T-helper 17 cell (primary cell): ENCODE measurements at regions not wholly inside any gene's neighbourhood (a gene's known extent, or its start where the extent isn't known, plus 50 kb on each side); places are given as distances from the start of the nearest gene placed in this dataset.

Experiments used
- ATAC-seq: fragments of 150-1000 bp; cut with Tn5 transposase; 2 replicates; pipeline ENCODE4 v1.10.0; 2021; ENCODE audit warnings: mild to moderate bottlenecking, moderate library complexity
- DNase-seq, 3 donors: peaks; one replicate each; pipeline versions ENCODE4 v3.0.0 to v3.0.0-alpha.2; 2020 to 2021
- H3K9me3 ChIP-seq: one replicate; pipeline ENCODE4 v1.7.0; 2013; ENCODE audit warnings: low read length, mild to moderate bottlenecking; ENCODE audit not compliant: control insufficient read depth, poor library complexity, severe bottlenecking
- H3K27ac Mint-ChIP-seq: one replicate; pipeline ENCODE4 v1.8.0; 2022; ENCODE audit warnings: mild to moderate bottlenecking, moderate library complexity, mixed read lengths
- H3K27me3 Mint-ChIP-seq: one replicate; pipeline ENCODE4 v1.8.0; 2022; ENCODE audit warnings: mixed read lengths
- H3K36me3 Mint-ChIP-seq: one replicate; pipeline ENCODE4 v1.8.0; 2022; ENCODE audit warnings: low read depth, mixed read lengths
- H3K4me1 Mint-ChIP-seq: one replicate; pipeline ENCODE4 v1.8.0; 2022; ENCODE audit warnings: mild to moderate bottlenecking, mixed read lengths
- H3K4me3 Mint-ChIP-seq: one replicate; pipeline ENCODE4 v1.8.0; 2022; ENCODE audit warnings: mild to moderate bottlenecking, moderate library complexity, mixed read lengths

DNA sequence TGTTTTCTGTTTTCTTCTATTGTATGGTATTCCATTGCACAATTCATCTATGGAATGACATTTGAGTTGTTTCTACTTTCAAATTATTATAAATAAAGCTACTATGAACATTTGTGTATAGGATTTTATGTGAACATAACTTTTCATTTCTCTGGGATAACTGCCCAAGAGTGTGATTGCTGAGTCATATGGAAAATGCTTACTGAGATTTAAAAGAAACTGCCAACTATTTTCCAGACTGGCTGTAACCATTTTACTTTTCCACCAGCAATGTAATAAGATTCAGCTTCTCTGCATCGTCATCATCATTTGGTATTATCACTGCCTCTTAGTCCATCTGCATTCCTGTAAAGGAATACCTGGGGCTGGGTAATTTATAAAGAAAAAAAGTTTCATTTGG is 779.6 kb upstream of the PRMT6 start:
- DNase-seq (no peak), ATAC-seq (no peak)
- no peak overlapping the region for H3K27ac Mint-ChIP-seq
- H3K36me3 Mint-ChIP-seq = no peaks in the 10 kb centered on the region
- no peaks in the 10 kb centered on the region for H3K27me3 Mint-ChIP-seq
- no peaks in the 10 kb centered on the region for H3K9me3 ChIP-seq
- no peaks in the 10 kb centered on the region for H3K4me1 Mint-ChIP-seq
- H3K4me3 Mint-ChIP-seq = no peak overlapping the region

DNA sequence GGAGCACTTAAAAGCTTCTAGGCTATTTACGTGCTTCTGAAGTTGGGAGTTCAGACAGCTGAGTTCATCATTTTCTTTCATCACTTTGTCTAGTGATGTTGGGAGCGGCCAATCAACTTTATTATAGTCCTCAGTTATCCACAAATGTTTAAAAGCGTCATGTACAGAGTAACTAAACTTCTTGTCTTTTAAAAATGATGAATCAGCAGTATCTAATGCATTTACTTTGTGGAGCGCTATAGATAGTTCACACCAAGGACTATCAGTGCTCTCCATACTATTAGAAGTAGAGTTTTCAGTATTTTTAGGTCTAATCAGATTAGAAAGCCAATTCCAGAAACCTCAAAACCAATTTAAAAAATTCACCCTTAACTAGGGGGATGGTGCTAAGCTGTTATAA is 778.7 kb upstream of the PRMT6 start:
- no peaks in the 10 kb centered on the region for H3K9me3 ChIP-seq
- Mint-ChIP-seq H3K36me3 (no peaks in the 10 kb centered on the region), H3K4me1 (no peaks in the 10 kb centered on the region), H3K4me3 (no peak overlapping the region), H3K27me3 (no peaks in the 10 kb centered on the region), H3K27ac (no peak overlapping the region)
- ATAC-seq (no peak), DNase-seq (no peak)

DNA sequence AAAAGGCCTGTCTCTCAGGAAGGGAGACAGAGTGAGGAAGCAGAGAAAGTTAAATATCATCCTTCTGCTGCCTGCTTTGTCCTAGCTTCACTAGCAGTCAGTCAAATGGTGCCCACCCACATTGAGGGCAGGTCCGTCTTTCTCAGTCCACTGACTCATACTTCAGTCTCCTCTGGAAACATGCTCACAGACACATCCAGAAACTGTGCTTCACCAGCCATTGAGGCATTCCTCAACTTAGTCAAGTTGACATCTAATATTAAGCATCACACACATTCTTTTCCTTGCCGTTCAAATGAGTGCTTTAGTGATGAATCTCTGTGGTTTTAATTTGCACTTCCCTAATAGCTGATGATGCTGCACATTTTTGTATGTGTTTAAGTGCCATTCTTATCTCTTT is 777.8 kb upstream of the PRMT6 start:
- H3K27ac Mint-ChIP-seq = no peak overlapping the region
- no peaks in the 10 kb centered on the region for H3K9me3 ChIP-seq
- H3K4me1 Mint-ChIP-seq = no peaks in the 10 kb centered on the region
- ATAC-seq (no peak), DNase-seq (no peak)
- no peaks in the 10 kb centered on the region for H3K27me3 Mint-ChIP-seq
- H3K4me3 Mint-ChIP-seq = no peak overlapping the region
- H3K36me3 Mint-ChIP-seq = no peaks in the 10 kb centered on the region

DNA sequence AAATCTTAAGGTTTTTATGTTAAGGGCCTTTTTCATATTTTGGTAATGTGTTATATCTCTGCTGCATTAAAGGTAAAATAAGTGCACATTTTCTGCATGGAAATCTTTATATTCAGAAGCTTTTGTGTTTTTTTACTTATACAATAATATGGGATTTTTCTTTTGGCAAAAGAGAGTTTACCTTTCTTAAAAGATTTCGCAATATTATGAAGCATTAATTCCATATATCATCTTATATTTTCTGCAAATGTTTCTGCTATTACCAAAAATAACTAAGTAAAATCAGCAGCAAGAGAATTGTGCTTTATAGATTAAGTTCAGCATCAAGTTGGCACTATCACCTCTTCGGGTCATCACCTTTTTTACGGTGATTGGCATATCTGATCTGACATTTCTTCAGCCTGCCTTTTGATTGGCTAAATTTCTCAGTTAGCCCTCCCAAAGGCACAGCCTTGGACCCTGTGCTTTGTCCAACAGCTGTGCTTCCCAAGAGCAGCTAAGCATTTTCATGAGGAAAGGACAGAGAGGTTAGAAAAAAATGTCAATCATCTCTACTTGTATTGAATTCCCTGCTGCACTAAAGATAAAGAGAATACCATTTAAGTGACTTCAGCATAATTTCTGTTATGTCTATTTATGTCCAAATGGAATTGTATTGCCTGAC is 767.1 kb upstream of the PRMT6 start:
- Mint-ChIP-seq H3K27me3 (no peaks in the 10 kb centered on the region), H3K4me1 (no peaks in the 10 kb centered on the region), H3K27ac (no peak overlapping the region), H3K4me3 (no peak overlapping the region), H3K36me3 (no peaks in the 10 kb centered on the region)
- H3K9me3 ChIP-seq = no peaks in the 10 kb centered on the region
- no peak for DNase-seq
- ATAC-seq = no peak

DNA sequence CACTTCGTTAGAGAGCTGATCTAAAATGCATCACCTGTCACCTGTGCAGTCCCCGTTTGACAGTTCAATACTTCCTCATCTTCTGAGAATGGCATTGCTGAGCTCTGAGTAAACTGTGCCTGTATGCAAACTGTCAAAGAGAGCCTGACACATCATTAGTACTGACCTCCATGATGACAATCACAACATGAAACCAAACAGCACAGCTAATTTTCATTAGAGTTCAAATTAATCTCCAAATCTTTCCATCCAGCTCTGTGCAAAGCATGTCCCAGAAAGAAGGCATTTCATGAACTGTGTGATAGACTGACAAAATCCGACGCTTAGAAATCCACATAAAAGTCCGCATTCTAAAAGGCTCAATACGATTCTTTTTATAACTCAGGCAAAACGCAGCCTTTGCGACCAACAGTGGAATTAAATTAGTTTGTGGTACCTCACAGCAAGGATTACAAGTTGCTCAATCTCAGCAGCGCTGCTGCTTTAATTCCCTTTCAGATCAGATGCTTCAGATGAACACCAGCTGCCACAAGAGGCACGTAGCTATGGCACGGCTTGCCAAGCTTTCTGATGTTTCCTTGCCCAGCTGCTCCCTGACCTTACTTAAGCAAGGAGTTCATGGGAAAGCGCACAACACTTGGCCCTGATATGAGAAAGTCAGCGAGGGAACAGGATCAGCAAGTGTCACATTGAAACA is 765.5 kb upstream of the PRMT6 start:
- no peak overlapping the region for H3K4me3 Mint-ChIP-seq
- no peak overlapping the region for H3K27ac Mint-ChIP-seq
- H3K36me3 Mint-ChIP-seq = no peaks in the 10 kb centered on the region
- no peaks in the 10 kb centered on the region for H3K4me1 Mint-ChIP-seq
- no peak for DNase-seq
- H3K9me3 ChIP-seq = no peaks in the 10 kb centered on the region
- H3K27me3 Mint-ChIP-seq = no peaks in the 10 kb centered on the region
- no peak for ATAC-seq

DNA sequence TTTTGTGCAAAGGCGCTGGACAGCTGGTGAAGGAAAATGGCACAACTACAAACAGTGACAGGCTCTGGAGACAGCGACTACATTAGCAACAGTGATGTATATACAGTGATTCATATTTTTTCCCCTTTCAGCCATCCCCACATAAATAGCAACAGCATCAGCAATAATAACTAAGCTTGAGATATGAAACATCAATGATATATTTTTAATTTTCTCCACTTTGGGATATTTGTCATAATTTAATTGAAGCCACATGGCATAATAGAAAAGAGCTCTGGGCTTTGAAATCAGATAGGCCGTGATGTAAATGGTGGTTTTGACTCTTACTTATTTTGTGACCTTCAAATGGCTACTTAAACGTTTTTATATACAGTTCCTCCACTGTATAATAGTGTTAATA is 764.3 kb upstream of the PRMT6 start:
- no peaks in the 10 kb centered on the region for H3K27me3 Mint-ChIP-seq

DNA sequence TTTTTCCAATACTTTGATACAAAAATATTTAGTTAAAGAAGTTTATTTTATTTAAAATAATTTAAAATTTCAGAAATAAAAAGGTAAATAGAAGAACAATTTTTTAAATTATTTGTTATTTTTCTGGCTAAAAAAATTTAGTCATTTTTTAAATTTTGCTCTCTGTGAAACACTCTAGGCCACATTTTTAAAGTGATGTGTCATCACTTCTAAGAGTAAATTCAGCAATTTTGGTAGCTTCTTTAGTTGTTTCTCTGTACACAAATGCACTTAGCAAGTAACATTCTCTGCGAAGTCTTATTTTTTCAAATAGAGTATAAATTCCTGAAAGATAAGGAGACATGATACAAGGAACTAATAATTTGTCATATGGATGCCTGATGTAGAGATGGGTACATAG is 760.0 kb upstream of the PRMT6 start:
- H3K9me3 ChIP-seq = no peaks in the 10 kb centered on the region
- ATAC-seq (no peak), DNase-seq (no peak)
- Mint-ChIP-seq H3K4me1 (no peaks in the 10 kb centered on the region), H3K27me3 (no peaks in the 10 kb centered on the region), H3K4me3 (no peak overlapping the region), H3K36me3 (no peaks in the 10 kb centered on the region), H3K27ac (no peak overlapping the region)

More for the DNA sequence above, 764.3 kb upstream of the PRMT6 start:
- Mint-ChIP-seq H3K4me3 (no peak overlapping the region), H3K27ac (no peak overlapping the region), H3K36me3 (no peaks in the 10 kb centered on the region), H3K4me1 (no peaks in the 10 kb centered on the region)
- no peaks in the 10 kb centered on the region for H3K9me3 ChIP-seq
- DNase-seq = no peak
- ATAC-seq = no peak

DNA sequence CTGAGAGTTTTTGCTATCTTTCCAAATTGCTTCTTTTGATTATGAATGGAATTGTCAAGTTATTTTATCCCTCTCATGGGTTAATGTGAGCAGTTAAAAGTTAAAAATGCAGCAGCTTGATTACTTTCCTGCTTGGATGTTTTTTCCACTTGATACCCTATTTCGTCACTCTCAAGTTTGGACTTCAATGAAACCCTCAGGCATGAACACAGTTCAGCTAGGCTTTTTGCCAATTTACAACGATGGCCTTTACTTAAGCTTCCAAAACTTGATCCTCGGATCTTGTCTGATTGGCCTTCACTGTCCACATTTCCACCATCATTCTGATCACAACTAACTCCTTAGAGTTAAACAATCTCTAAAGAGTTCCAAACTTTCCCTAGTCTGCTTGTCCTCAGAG is 752.4 kb upstream of the PRMT6 start:
- H3K27me3 Mint-ChIP-seq = no peaks in the 10 kb centered on the region
- no peak overlapping the region for H3K27ac Mint-ChIP-seq
- H3K4me3 Mint-ChIP-seq = no peak overlapping the region
- H3K4me1 Mint-ChIP-seq = no peaks in the 10 kb centered on the region
- DNase-seq (no peak), ATAC-seq (no peak)
- no peaks in the 10 kb centered on the region for H3K36me3 Mint-ChIP-seq
- H3K9me3 ChIP-seq = peaks cover 2% of the 10 kb centered on the region

DNA sequence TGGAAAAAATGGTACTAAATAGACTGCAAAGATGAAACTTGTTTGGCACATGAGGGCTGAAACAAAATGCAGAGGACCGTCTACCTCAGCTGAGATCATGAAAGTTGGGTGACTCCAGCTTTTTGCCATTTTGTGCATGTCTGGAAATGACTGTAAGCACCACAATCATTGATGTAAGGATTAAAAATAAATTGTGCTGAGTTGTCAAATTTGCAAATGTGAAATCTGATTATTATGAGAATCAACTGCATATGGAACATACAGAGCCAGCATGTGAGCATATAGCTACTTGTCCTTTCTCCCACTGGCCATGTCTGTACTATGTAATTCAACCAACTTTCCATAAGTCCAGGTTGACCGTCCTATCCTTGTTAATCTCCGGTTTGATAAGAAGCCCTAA is 736.9 kb upstream of the PRMT6 start:
- Mint-ChIP-seq H3K4me1 (no peaks in the 10 kb centered on the region), H3K4me3 (no peak overlapping the region), H3K36me3 (no peaks in the 10 kb centered on the region), H3K27ac (no peak overlapping the region), H3K27me3 (no peaks in the 10 kb centered on the region)
- H3K9me3 ChIP-seq = peaks cover 2% of the 10 kb centered on the region
- DNase-seq (no peak), ATAC-seq (no peak)

DNA sequence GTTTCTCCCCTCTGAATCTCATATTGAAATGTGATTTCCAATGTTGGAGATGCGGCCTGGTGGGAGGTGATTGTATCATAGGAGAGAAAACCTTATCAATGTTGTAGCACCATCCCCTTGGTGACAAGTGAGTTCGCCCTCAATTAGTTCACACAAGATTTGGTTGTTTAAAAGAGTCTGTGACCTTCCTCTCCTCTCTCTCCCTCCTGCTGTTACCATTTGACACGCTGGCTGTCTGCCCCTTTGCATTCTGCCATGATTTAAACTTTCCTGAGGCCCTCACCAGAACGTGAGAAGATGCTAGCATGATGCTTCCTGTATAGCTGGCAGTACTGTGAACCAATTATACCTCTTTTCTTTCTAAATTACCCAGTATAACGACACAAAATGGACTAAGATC is 730.9 kb upstream of the PRMT6 start:
- ATAC-seq = no peak
- no peak for DNase-seq
- H3K4me3 Mint-ChIP-seq = no peak overlapping the region
- H3K27ac Mint-ChIP-seq = no peak overlapping the region
- H3K4me1 Mint-ChIP-seq = no peaks in the 10 kb centered on the region
- H3K27me3 Mint-ChIP-seq = no peaks in the 10 kb centered on the region
- H3K9me3 ChIP-seq = peaks cover 5% of the 10 kb centered on the region
- no peaks in the 10 kb centered on the region for H3K36me3 Mint-ChIP-seq

DNA sequence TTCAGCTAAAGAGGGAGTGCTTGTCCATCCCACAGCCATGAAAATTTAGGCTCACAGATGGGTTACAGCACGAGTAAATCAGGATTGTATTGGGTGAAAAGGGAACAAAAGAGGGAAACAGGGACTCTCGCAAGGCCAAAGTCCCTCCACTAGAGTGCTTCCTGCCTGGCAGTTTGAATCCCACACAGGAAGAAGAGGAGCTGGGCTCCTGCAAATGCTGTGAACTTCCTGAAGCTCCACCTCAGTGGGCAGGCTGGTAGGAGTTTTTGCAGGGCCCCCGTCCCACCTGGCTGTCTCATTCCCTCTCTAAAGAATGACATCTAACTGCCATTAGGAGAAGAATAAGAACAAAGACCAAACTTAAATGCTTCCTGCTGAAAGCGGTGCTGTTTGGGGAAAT is 712.0 kb upstream of the PRMT6 start:
- no peak overlapping the region for H3K4me3 Mint-ChIP-seq
- ATAC-seq (no peak), DNase-seq (no peak)
- no peak overlapping the region for H3K27ac Mint-ChIP-seq
- H3K4me1 Mint-ChIP-seq = no peaks in the 10 kb centered on the region
- no peaks in the 10 kb centered on the region for H3K9me3 ChIP-seq
- no peaks in the 10 kb centered on the region for H3K27me3 Mint-ChIP-seq
- no peaks in the 10 kb centered on the region for H3K36me3 Mint-ChIP-seq

DNA sequence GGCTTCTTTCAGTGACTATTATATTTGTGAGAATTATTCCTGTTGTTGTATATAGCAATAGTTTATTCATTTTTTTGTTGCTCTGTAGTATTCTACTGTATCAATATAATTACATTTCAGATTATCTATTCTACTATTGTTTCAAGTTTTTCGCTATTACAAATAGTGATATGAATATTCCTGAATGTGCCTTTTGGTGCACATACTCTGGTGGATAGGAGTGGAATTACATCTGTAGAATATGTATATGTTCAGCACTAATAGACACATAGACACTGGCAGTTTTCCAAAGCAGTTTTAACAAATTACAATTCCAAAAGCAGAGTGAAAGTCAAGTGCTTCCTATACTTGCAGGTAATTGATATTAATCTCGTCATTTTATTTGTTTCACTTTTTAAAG is 696.2 kb upstream of the PRMT6 start:
- no peak overlapping the region for H3K4me3 Mint-ChIP-seq
- H3K27ac Mint-ChIP-seq = no peak overlapping the region
- H3K36me3 Mint-ChIP-seq = no peaks in the 10 kb centered on the region
- no peaks in the 10 kb centered on the region for H3K9me3 ChIP-seq
- DNase-seq = no peak
- no peak for ATAC-seq
- no peaks in the 10 kb centered on the region for H3K4me1 Mint-ChIP-seq
- no peaks in the 10 kb centered on the region for H3K27me3 Mint-ChIP-seq

DNA sequence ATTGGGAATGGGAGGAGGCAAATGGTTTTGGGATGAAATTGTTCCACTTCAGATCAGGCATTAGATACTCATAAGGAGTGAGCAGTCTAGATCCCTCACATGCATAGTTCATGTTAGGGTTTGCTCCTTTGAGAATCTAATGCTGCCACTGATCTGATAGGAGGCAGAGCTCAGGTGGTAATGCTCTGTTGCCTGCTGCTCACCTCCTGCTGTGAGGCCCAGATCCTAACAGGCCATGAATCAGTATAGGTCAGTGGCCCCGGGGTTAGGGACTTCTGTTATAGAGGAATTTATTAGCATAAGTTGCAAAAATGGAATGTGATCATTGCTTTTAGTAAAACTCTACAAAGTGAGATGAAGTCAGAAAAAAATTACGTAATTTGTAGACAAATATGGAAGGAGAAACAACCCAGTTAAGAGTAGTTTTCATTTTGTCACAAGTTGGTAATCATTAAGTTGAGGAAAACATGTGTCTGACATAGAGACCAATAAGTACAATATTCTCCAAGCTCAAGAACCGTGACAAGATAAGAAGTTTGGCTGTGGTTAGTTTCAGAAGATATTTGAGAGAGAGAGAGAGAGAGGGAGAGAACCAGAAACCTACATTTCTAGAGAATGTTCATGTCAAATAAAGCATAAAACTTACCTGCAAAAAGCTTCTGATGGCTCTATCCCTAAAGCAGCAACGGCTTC is 689.7 kb upstream of the PRMT6 start:
- no peaks in the 10 kb centered on the region for H3K4me1 Mint-ChIP-seq
- no peaks in the 10 kb centered on the region for H3K27me3 Mint-ChIP-seq
- DNase-seq = no peak

DNA sequence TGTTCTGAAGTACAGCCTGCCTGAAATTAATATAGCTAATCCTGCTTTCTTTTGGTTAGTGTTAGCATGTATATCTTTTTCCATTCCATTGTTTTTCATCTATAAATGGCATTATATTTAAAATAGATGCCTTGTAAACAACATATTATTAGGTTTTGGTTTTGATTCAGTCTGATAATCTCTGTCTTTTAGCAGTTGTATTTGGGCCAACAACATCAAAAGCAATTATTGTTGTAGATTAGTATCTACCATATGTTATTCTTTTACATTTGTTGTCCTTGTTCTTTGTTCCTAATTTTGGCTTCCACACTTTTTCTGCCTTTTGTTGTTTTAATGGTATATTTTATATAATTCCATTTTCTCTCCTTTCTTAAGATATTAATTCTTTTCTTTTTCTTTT is 678.2 kb upstream of the PRMT6 start:
- ATAC-seq (no peak), DNase-seq (no peak)
- Mint-ChIP-seq H3K4me1 (no peaks in the 10 kb centered on the region), H3K36me3 (no peaks in the 10 kb centered on the region), H3K4me3 (no peak overlapping the region), H3K27me3 (no peaks in the 10 kb centered on the region), H3K27ac (no peak overlapping the region)
- H3K9me3 ChIP-seq = no peaks in the 10 kb centered on the region

More for the DNA sequence above, 689.7 kb upstream of the PRMT6 start:
- no peak overlapping the region for H3K4me3 Mint-ChIP-seq
- no peaks in the 10 kb centered on the region for H3K9me3 ChIP-seq
- ATAC-seq = no peak
- no peaks in the 10 kb centered on the region for H3K36me3 Mint-ChIP-seq
- no peak overlapping the region for H3K27ac Mint-ChIP-seq
